Keratinocyte (primary cell): ENCODE measurements at regions not wholly inside any gene's neighbourhood (a gene's known extent, or its start where the extent isn't known, plus 50 kb on each side); places are given as distances from the start of the nearest gene placed in this dataset.
A peak's percentile ranks its signal among the peaks of the same experiment; 100 is the strongest.

Source experiments
- DNase-seq: peaks from one replicate; pipeline ENCODE4 v3.0.0-alpha.2; 2011; ENCODE audit warnings: low read depth, missing footprints, low spot score
- FAIRE-seq: peaks from 2 replicates; lab custom pipeline; 2011; peaks lifted over from hg19 to GRCh38; lab: Jason Lieb, UNC
- H2AFZ ChIP-seq: 2 replicates; pipeline ENCODE4 v1.6.0; 2012; ENCODE audit warnings: low read length, control low read depth, inconsistent platforms; ENCODE audit not compliant: control insufficient read depth
- H3K27ac ChIP-seq: 2 replicates; pipeline ENCODE4 v1.5.1; 2011; ENCODE audit warnings: low read length; ENCODE audit not compliant: control insufficient read depth, insufficient read depth
- H3K27me3 ChIP-seq: 3 replicates; pipeline ENCODE4 v1.6.0; 2011; ENCODE audit warnings: low read length; ENCODE audit not compliant: control insufficient read depth, insufficient read depth; ENCODE audit errors: extremely low read depth
- H3K36me3 ChIP-seq, 2 experiments: 2 replicates in 1 of 2; 3 replicates in 1 of 2; pipeline ENCODE4 v1.5.1; 2011; ENCODE audit warnings: low read length in 2 of 2, mild to moderate bottlenecking in 1 of 2; ENCODE audit not compliant: control insufficient read depth in 2 of 2, insufficient read depth in 2 of 2; ENCODE audit errors: extremely low read depth in 1 of 2
- H3K4me1 ChIP-seq: 3 replicates; pipeline ENCODE4 v1.5.1; 2011; ENCODE audit warnings: low read length; ENCODE audit not compliant: control insufficient read depth, insufficient read depth; ENCODE audit errors: extremely low read depth
- H3K4me2 ChIP-seq: 3 replicates; pipeline ENCODE4 v1.6.0; 2011; ENCODE audit warnings: low read depth, low read length; ENCODE audit not compliant: control insufficient read depth, insufficient read depth; ENCODE audit errors: extremely low read depth
- H3K4me3 ChIP-seq, 3 experiments: fragments of 200-600 bp in 1 of 3; sonication (generic) in 1 of 3; 2 replicates in 2 of 3; 3 replicates in 1 of 3; pipeline ENCODE4 v1.5.1; 2011 to 2016; ENCODE audit warnings: low read length in 3 of 3, mild to moderate bottlenecking in 3 of 3, control low read depth in 2 of 3, inconsistent platforms in 1 of 3, low read depth in 1 of 3, mixed read lengths in 1 of 3, mixed run types in 1 of 3, moderate library complexity in 1 of 3; ENCODE audit not compliant: control insufficient read depth in 2 of 3, insufficient read depth in 2 of 3; ENCODE audit errors: extremely low read depth in 1 of 3
- H3K79me2 ChIP-seq: 2 replicates; pipeline ENCODE4 v1.6.0; 2012; ENCODE audit warnings: low read length; ENCODE audit not compliant: control insufficient read depth, insufficient read depth
- H3K9ac ChIP-seq: 3 replicates; pipeline ENCODE4 v1.6.0; 2011; ENCODE audit warnings: low read length; ENCODE audit not compliant: control insufficient read depth, insufficient read depth; ENCODE audit errors: extremely low read depth
- H3K9me1 ChIP-seq: 3 replicates; pipeline ENCODE4 v1.6.0; 2011; ENCODE audit warnings: low read length; ENCODE audit not compliant: control insufficient read depth, insufficient read depth; ENCODE audit errors: extremely low read depth
- H3K9me3 ChIP-seq: 2 replicates; pipeline ENCODE4 v1.5.1; 2012; ENCODE audit warnings: low read depth, low read length; ENCODE audit not compliant: control insufficient read depth
- H4K20me1 ChIP-seq: 3 replicates; pipeline ENCODE4 v1.6.0; 2011; ENCODE audit warnings: low read length; ENCODE audit not compliant: control insufficient read depth, insufficient read depth; ENCODE audit errors: extremely low read depth
- EZH2 ChIP-seq: IDR thresholded peaks from one replicate; pipeline ENCODE4 v1.6.1; 2012; ENCODE audit warnings: inconsistent platforms, mild to moderate bottlenecking, low read length, moderate library complexity
- dilution Hi-C: fragments of 300-500 bp; cut with MboI; formaldehyde crosslinking; loops from one replicate; pipeline ENCODE4 v1.7.0; 2020; ENCODE audit warnings: low sequenced_read_pairs; ENCODE audit not compliant: extremely low pct_ligation_motif_present
- TF ChIP-seq, protein P1 (sequence below), 3 experiments: IDR thresholded peaks in 1 of 3; conservative IDR thresholded peaks in 1 of 3; optimal IDR thresholded peaks in 1 of 3; 2 replicates in 2 of 3; 3 replicates in 1 of 3; pipeline versions ENCODE3 to v1.5.1; 2011; ENCODE audit warnings: low read length in 3 of 3, mild to moderate bottlenecking in 3 of 3, moderate library complexity in 2 of 3, control low read depth in 1 of 3, inconsistent platforms in 1 of 3; ENCODE audit not compliant: insufficient read depth in 2 of 3; ENCODE audit errors: extremely low read depth in 1 of 3

DNA sequence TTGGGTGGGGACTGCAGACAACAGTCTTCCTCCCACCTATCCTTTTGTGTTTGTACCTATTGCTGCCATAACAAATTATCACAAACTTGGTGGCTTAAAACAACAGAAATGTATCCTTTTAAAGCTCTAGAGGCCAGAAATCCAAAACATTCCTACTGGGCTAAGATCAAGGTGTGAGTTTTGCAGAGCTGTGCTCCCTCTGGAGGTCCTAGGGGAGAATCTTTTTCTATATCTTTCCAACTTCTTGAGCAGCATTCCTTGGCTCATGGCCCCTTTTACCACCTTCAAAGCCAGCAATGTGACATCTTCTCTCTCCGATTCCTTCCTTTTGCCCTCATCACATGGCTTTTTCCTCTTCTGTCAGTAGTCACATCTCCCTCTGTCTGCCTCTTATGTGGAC is 190.6 kb downstream of the TTC8 start:
- no peak overlapping the region for H2AFZ ChIP-seq
- no peak for FAIRE-seq

DNA sequence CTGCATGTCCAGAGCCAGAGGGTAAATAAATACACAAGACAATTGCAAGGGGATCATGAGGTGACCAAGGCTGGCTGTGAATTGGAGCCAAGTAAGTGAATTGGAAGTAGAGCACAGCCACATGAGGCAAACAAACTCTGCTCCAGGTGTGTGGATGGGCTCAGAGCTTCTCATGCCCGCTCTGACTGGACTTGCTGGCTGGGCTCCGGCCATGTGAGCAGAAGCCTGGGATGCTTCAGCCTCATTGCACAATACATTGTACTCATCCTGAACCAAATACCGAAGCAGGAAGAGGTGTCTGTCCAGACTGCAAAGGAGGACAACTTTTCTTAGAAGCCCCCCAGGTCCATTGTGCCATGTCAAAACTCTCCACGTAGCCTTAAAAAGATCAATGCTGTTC is 193.0 kb downstream of the TTC8 start:
- H3K79me2 ChIP-seq = no peaks in the 10 kb centered on the region
- H3K27ac ChIP-seq = no peak overlapping the region
- H3K4me1 ChIP-seq = no peaks in the 10 kb centered on the region
- H3K4me3 ChIP-seq = no peak overlapping the region
- no peaks in the 10 kb centered on the region for H3K9me1 ChIP-seq
- no peak for FAIRE-seq
- H3K36me3 ChIP-seq = no peaks in the 10 kb centered on the region
- DNase-seq = no peak
- no peaks in the 10 kb centered on the region for H3K9me3 ChIP-seq
- TF ChIP-seq EZH2 = no peak
- TF ChIP-seq, protein P1, sequence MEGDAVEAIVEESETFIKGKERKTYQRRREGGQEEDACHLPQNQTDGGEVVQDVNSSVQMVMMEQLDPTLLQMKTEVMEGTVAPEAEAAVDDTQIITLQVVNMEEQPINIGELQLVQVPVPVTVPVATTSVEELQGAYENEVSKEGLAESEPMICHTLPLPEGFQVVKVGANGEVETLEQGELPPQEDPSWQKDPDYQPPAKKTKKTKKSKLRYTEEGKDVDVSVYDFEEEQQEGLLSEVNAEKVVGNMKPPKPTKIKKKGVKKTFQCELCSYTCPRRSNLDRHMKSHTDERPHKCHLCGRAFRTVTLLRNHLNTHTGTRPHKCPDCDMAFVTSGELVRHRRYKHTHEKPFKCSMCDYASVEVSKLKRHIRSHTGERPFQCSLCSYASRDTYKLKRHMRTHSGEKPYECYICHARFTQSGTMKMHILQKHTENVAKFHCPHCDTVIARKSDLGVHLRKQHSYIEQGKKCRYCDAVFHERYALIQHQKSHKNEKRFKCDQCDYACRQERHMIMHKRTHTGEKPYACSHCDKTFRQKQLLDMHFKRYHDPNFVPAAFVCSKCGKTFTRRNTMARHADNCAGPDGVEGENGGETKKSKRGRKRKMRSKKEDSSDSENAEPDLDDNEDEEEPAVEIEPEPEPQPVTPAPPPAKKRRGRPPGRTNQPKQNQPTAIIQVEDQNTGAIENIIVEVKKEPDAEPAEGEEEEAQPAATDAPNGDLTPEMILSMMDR (optimal IDR thresholded peaks at IDR 0.05 in 1 of 3, IDR thresholded peaks at IDR 0.05 in 1 of 3, conservative IDR thresholded peaks at IDR 0.05 in 1 of 3; ENCODE audit: extremely low read depth in 1 of 3, insufficient read depth in 2 of 3, low read length in 3 of 3) = no peak
- H3K9ac ChIP-seq = no peak overlapping the region
- H3K27me3 ChIP-seq = no peaks in the 10 kb centered on the region
- no peak overlapping the region for H3K4me2 ChIP-seq
- H2AFZ ChIP-seq = no peak overlapping the region
- dilution Hi-C loops = no loop called here
- no peaks in the 10 kb centered on the region for H4K20me1 ChIP-seq

More for the DNA sequence above, 190.6 kb downstream of the TTC8 start:
- no peaks in the 10 kb centered on the region for H4K20me1 ChIP-seq
- H3K36me3 ChIP-seq = no peaks in the 10 kb centered on the region
- no peaks in the 10 kb centered on the region for H3K9me1 ChIP-seq
- H3K4me3 ChIP-seq = no peak overlapping the region
- H3K27me3 ChIP-seq = no peaks in the 10 kb centered on the region
- H3K9me3 ChIP-seq = no peaks in the 10 kb centered on the region
- dilution Hi-C loops = no loop called here
- no peaks in the 10 kb centered on the region for H3K4me1 ChIP-seq
- H3K79me2 ChIP-seq = no peaks in the 10 kb centered on the region
- no peak overlapping the region for H3K27ac ChIP-seq
- no peak for DNase-seq
- H3K9ac ChIP-seq = no peak overlapping the region
- no peak overlapping the region for H3K4me2 ChIP-seq
- TF ChIP-seq, protein P1 (optimal IDR thresholded peaks at IDR 0.05 in 1 of 3, IDR thresholded peaks at IDR 0.05 in 1 of 3, conservative IDR thresholded peaks at IDR 0.05 in 1 of 3; ENCODE audit: extremely low read depth in 1 of 3, insufficient read depth in 2 of 3, low read length in 3 of 3) = peak; percentile 2 to 28 (median 16)
- TF ChIP-seq EZH2 = no peak
